Chondrocyte (in vitro differentiated cells): ENCODE measurements at regions not wholly inside any gene's neighbourhood (a gene's known extent, or its start where the extent isn't known, plus 50 kb on each side); places are given as distances from the start of the nearest gene placed in this dataset.

ENCODE experiments used
- DNase-seq: peaks from one replicate; pipeline ENCODE4 v3.0.0; 2021; ENCODE audit warnings: mixed read lengths, low spot score
- H3K27ac Mint-ChIP-seq: one replicate; pipeline ENCODE4 v1.8.0; 2021; ENCODE audit warnings: mild to moderate bottlenecking, moderate library complexity, mixed read lengths; ENCODE audit not compliant: unreplicated experiment
- H3K27me3 Mint-ChIP-seq: 2 replicates; pipeline ENCODE4 v1.8.0; 2021; ENCODE audit warnings: low read depth, mixed read lengths
- H3K36me3 Mint-ChIP-seq: 2 replicates; pipeline ENCODE4 v1.8.0; 2021; ENCODE audit warnings: low read depth, mixed read lengths
- H3K4me1 Mint-ChIP-seq: 2 replicates; pipeline ENCODE4 v1.8.0; 2021; ENCODE audit warnings: low read depth, mild to moderate bottlenecking, mixed read lengths
- H3K4me3 Mint-ChIP-seq: one replicate; pipeline ENCODE4 v1.8.0; 2021; ENCODE audit warnings: mild to moderate bottlenecking, moderate library complexity, mixed read lengths; ENCODE audit not compliant: unreplicated experiment
- H3K9me3 Mint-ChIP-seq: 2 replicates; pipeline ENCODE4 v1.8.0; 2021; ENCODE audit warnings: low read depth, mixed read lengths
- TF ChIP-seq, protein P1 (sequence below): fragments of 200-600 bp; sonication (generic); IDR thresholded peaks from 2 replicates; pipeline ENCODE4 v1.5.0; 2021; ENCODE audit warnings: antibody characterized with exemption, mild to moderate bottlenecking, moderate library complexity

DNA sequence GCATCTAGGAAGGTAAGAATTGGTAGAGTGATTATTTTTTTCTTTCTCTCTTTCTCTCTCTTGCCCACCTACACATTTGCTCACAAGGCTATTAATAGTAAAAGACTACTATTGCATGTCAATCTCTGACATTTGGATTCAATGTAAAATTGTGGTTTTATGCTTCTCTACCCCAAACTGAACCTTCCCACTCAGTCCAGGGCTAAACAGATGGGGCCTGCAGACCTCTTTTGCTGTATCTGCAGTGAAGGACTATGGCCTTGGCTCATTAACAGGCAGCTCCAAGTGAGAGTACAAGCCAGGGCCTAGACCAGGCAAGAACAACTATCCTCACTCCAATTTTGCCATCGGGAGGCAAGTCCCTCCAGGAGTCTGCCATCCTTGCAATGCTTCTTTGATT, 68.3 kb upstream of the ARL4C start:
- no peak overlapping the region for H3K4me3 Mint-ChIP-seq
- H3K9me3 Mint-ChIP-seq: no peaks in the 10 kb centered on the region
- H3K4me1 Mint-ChIP-seq: peaks cover 11% of the 10 kb centered on the region
- no peaks in the 10 kb centered on the region for H3K36me3 Mint-ChIP-seq
- TF ChIP-seq, protein P1, sequence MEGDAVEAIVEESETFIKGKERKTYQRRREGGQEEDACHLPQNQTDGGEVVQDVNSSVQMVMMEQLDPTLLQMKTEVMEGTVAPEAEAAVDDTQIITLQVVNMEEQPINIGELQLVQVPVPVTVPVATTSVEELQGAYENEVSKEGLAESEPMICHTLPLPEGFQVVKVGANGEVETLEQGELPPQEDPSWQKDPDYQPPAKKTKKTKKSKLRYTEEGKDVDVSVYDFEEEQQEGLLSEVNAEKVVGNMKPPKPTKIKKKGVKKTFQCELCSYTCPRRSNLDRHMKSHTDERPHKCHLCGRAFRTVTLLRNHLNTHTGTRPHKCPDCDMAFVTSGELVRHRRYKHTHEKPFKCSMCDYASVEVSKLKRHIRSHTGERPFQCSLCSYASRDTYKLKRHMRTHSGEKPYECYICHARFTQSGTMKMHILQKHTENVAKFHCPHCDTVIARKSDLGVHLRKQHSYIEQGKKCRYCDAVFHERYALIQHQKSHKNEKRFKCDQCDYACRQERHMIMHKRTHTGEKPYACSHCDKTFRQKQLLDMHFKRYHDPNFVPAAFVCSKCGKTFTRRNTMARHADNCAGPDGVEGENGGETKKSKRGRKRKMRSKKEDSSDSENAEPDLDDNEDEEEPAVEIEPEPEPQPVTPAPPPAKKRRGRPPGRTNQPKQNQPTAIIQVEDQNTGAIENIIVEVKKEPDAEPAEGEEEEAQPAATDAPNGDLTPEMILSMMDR: no peak
- H3K27ac Mint-ChIP-seq: peak overlapping the region; percentile 30
- DNase-seq: no peak
- H3K27me3 Mint-ChIP-seq: peaks cover under 1% of the 10 kb centered on the region

DNA sequence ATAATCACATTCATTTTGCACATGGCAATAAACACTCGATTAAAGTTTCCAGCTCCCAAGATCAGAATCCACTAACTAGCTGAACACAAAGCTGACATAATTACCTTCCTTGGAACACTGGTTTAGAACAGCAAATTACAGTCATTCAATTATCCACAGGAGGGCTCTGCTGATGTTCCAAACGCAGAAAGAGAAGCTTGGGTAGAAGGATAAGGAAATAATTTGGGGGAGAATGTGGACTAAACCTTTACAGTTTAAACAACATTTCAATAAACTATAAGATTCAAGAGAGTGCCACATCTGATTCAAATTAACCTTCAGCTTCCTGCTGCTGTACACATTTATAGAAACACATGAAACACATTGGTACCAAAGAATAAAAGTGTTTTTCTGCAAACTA, 67.8 kb upstream of the ARL4C start:
- Mint-ChIP-seq H3K27me3 (peaks cover 5% of the 10 kb centered on the region), H3K9me3 (no peaks in the 10 kb centered on the region), H3K27ac (peak overlapping the region; percentile 17), H3K4me1 (peaks cover 11% of the 10 kb centered on the region), H3K4me3 (no peak overlapping the region), H3K36me3 (no peaks in the 10 kb centered on the region)
- TF ChIP-seq, protein P1: peak; percentile 81
- no peak for DNase-seq

DNA sequence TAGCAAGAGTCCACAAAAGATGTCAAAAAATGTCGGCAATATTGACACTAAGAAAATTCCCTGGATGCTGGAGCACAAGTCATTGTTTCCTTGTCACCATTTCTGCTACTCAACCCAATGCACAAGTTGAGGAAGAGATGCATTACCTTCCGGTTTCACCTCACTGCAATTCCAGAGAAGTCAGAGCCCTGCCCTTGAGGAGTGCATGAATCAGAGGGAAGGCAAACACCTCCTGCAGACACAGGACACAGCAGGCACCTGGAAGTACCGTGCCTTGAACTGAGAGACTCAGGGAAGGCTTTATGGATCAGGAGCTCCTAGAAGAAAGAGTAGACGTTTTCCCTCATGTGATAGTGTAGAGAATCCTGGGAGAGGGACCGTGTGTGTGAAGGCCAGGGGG, 62.7 kb upstream of the ARL4C start:
- Mint-ChIP-seq H3K4me3 (no peak overlapping the region), H3K36me3 (peaks cover 2% of the 10 kb centered on the region), H3K9me3 (peaks cover 4% of the 10 kb centered on the region), H3K27me3 (peaks cover 6% of the 10 kb centered on the region), H3K4me1 (peaks cover 8% of the 10 kb centered on the region), H3K27ac (no peak overlapping the region)
- TF ChIP-seq, protein P1: no peak
- DNase-seq: no peak

DNA sequence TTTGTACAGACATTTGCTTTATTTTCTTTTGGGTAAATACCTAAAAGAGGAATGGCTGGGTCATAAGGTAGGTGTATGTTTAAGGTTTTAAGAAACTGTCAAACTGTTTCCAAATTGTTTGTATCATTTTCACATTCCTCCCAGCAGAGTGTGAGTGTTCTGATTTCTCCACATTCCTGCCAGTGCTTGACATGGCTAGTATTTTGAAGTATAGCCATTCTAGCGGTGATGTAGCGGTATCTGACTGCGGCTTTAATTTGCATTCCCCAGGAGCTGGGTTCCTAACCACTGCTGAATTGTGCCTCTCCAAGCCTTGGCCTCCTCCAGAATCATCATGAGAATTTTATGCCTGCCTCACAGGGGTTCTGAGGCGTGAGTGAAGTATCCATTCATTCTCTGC, 61.8 kb upstream of the ARL4C start:
- Mint-ChIP-seq H3K9me3 (peaks cover 4% of the 10 kb centered on the region), H3K36me3 (peaks cover 2% of the 10 kb centered on the region), H3K4me3 (no peak overlapping the region), H3K4me1 (peaks cover 6% of the 10 kb centered on the region), H3K27me3 (peaks cover 6% of the 10 kb centered on the region), H3K27ac (no peak overlapping the region)
- no peak for DNase-seq
- TF ChIP-seq, protein P1: peak; percentile 72

DNA sequence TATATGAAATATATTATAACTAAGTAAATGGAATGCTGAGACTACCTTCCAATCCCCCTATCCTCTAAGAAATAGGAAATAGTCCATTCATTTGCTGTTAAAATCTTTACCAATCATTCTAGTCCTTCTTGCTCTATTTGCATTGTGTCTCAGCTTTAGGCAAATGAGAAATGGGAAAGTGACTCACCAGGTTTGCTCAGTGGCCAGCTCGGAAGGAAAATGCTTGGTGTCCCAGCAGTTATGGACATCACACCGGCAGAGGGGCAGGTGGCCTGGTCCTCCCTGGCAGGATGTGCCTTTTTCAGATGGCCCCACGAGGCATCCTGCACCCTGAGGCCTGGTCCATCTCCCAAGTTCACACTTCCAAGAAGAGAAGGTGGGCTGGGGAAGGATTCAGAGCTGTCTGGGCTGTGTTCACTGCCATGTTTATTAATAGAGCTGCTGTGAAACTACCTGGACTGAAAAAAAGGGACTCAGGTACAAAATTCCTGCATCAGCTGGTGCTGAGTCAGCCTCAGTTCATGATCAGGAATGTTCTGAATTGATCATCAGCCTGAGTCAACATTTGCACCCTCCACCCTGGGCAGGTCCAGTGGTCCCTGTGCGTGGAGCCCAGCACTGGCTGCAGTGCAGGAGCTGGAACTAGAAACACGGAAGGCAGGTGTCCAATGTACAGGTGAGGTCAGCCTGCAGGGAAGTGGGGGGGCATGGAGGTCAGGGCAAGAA, 60.1 kb upstream of the ARL4C start:
- Mint-ChIP-seq H3K36me3 (peaks cover 2% of the 10 kb centered on the region), H3K4me1 (peaks cover 6% of the 10 kb centered on the region), H3K4me3 (no peak overlapping the region), H3K9me3 (peaks cover 4% of the 10 kb centered on the region), H3K27ac (no peak overlapping the region), H3K27me3 (peaks cover 6% of the 10 kb centered on the region)
- TF ChIP-seq, protein P1: no peak
- no peak for DNase-seq
